ENCODE measurements at regions not wholly inside any gene's neighbourhood (a gene's known extent, or its start where the extent isn't known, plus 50 kb on each side); places are given as distances from the start of the nearest gene placed in this dataset.

DNA sequence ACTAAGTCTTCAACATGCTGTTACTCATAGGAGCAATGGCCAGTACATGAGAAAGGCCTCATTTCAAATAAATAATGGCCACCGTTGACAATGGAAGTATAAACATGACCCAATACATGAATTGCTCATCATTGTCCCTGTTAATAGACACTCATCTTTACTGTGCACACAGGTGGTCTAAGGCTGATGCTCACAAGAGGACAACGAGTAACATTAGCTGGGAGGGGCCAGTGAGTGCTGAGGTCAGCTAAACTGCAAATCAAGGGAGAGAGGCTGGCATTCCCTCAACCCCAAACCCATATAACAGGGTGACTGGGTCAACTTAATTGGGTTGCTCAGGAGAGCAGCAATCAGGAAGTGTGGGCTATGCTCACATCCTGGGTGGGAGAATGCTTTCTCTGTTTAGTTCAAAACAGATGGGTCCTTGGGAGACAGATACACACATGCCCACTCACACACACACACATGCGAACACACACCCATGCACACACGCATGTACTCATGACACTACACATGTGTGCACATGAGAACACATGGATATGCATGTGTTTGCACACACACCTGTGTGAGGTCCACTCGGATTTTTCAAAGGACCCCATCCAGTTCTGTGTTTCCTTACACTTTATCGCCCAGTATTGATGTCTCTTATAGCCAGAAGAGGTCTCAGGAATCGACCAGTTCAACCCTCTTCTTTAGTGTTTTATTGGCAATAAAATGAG is 172.0 kb downstream of the INHBB start:
- TF ChIP-seq, protein P1, sequence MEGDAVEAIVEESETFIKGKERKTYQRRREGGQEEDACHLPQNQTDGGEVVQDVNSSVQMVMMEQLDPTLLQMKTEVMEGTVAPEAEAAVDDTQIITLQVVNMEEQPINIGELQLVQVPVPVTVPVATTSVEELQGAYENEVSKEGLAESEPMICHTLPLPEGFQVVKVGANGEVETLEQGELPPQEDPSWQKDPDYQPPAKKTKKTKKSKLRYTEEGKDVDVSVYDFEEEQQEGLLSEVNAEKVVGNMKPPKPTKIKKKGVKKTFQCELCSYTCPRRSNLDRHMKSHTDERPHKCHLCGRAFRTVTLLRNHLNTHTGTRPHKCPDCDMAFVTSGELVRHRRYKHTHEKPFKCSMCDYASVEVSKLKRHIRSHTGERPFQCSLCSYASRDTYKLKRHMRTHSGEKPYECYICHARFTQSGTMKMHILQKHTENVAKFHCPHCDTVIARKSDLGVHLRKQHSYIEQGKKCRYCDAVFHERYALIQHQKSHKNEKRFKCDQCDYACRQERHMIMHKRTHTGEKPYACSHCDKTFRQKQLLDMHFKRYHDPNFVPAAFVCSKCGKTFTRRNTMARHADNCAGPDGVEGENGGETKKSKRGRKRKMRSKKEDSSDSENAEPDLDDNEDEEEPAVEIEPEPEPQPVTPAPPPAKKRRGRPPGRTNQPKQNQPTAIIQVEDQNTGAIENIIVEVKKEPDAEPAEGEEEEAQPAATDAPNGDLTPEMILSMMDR (IDR thresholded peaks at IDR 0.05): no peak
- TF ChIP-seq POLR2A (IDR thresholded peaks at IDR 0.05): no peak
- no peak for DNase-seq
- H3K27ac ChIP-seq: no peak overlapping the region
- no peak for ATAC-seq
- intact Hi-C loops (cut with DNase I): loop anchor here in 2 of 10 donors (10.0 kb wide), 1 partner anchor 157 kb away; no protein-coding TSS in a partner anchor
- no peaks in the 10 kb centered on the region for H3K36me3 ChIP-seq
- no peaks in the 10 kb centered on the region for H3K9me3 ChIP-seq
- peaks cover 0 to 28% (median 0%) of the 10 kb centered on the region in 9 donors for H3K27me3 ChIP-seq
- WGBS, 4 donors: 88 to 90% (median 88%) methylated on average over 7 of the region's 7 CpGs
- no peak overlapping the region for H3K4me3 ChIP-seq
- H3K4me1 ChIP-seq: peaks cover 0 to 21% (median 10%) of the 10 kb centered on the region in 12 donors

DNA sequence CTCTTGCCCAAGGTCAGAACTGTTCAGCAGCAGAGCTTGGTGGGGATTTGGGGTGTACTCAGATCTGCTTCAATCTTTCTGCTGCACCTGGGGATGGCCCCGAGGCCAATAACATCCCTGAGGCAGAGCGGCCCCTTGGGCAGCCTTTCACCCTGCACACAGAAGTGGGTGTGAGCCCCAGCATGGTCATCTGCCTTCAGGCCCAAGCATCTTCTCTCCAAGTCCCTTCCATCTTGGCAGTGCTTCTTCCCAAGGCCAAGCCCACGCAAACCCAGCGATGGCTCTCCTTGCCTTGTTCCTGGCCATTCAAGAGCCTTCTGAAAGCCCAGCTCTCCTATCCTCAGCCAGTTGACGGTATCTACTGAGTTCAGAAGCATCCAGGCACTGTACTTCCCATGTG is 172.9 kb downstream of the INHBB start:
- 84 to 98% (median 95%) methylated on average over 5 of the region's 5 CpGs for WGBS, 4 donors
- Histone ChIP-seq H3K27ac (no peak overlapping the region), H3K4me1 (peaks cover 0 to 22% (median 10%) of the 10 kb centered on the region in 12 donors), H3K36me3 (no peaks in the 10 kb centered on the region), H3K9me3 (no peaks in the 10 kb centered on the region), H3K27me3 (peaks cover 0 to 29% (median 0%) of the 10 kb centered on the region in 9 donors), H3K4me3 (no peak overlapping the region)
- ATAC-seq (no peak), DNase-seq (no peak)
- intact Hi-C loops (cut with DNase I): loop anchor here in 2 of 10 donors (10.0 kb wide), 1 partner anchor 156 kb away; no protein-coding TSS in a partner anchor
- TF ChIP-seq, protein P1 (IDR thresholded peaks at IDR 0.05): no peak
- no peak for TF ChIP-seq POLR2A (IDR thresholded peaks at IDR 0.05)

DNA sequence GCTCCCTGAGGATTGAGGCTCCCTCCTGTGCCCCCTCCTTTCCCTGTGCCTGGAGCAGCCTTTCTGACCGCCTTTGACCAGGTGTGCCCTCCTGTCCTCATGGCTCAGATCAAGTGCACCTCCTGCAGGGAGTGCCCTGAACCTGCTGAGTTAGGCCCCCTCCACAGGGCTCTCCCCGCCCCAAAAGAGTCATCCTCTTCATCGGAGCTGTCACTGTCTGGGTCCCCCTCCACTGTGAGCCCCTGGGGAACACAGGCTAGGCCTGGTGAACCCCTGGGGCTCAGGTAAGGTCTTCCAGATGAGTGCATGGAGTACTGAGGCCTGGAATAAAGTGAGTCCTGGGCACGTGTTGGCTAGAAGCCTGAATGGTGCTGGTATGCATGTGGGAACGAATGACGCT is 173.5 kb downstream of the INHBB start:
- no peak overlapping the region for H3K4me3 ChIP-seq
- WGBS, 4 donors: 91 to 95% (median 94%) methylated on average over 6 of the region's 6 CpGs
- no peak for ATAC-seq
- TF ChIP-seq POLR2A (IDR thresholded peaks at IDR 0.05): no peak
- TF ChIP-seq, protein P1 (IDR thresholded peaks at IDR 0.05): no peak
- no peak overlapping the region for H3K27ac ChIP-seq
- no peaks in the 10 kb centered on the region for H3K9me3 ChIP-seq
- peaks cover 0 to 29% (median 0%) of the 10 kb centered on the region in 9 donors for H3K27me3 ChIP-seq
- peaks cover 0 to 24% (median 10%) of the 10 kb centered on the region in 12 donors for H3K4me1 ChIP-seq
- H3K36me3 ChIP-seq: no peaks in the 10 kb centered on the region
- intact Hi-C loops (cut with DNase I): loop anchor here in 2 of 10 donors (10.0 kb wide), 1 partner anchor 155 kb away; no protein-coding TSS in a partner anchor
- DNase-seq: no peak

DNA sequence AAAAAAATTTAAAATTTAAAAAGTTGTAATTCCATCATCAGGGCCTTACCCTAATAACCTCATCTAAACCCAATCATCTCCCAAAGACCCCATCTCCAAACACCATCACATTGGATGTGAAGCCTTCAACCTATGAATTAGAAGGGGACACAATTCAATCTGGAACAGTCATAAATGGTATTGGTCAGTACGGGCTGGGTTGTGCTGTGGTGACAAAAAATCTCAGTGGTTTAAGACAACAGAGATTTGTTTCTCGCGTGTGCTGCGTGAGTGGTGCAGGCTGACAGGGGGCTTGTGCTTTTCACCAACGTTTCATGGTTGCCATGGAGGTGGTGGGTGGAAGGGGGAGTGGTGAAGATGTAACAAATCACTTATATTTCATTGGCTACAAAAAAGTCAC is 174.5 kb downstream of the INHBB start:
- intact Hi-C loops (cut with DNase I): loop anchor here in 1 of 10 donors (10.0 kb wide), 1 partner anchor 176 kb away; the partner anchor contains the start of gene INHBB
- 88 to 95% (median 91%) methylated on average over 5 of the region's 5 CpGs for WGBS, 4 donors
- Histone ChIP-seq H3K4me1 (peaks cover 0 to 34% (median 18%) of the 10 kb centered on the region in 12 donors), H3K27ac (no peak overlapping the region), H3K36me3 (no peaks in the 10 kb centered on the region), H3K9me3 (no peaks in the 10 kb centered on the region), H3K27me3 (peaks cover 0 to 29% (median 0%) of the 10 kb centered on the region in 9 donors), H3K4me3 (no peak overlapping the region)
- ATAC-seq (no peak), DNase-seq (no peak)
- no peak for TF ChIP-seq POLR2A (IDR thresholded peaks at IDR 0.05)
- TF ChIP-seq, protein P1 (IDR thresholded peaks at IDR 0.05): no peak

Measured in heart left ventricle (tissue), 16 donors.